B cell (primary cell): ENCODE measurements at regions not wholly inside any gene's neighbourhood (a gene's known extent, or its start where the extent isn't known, plus 50 kb on each side); places are given as distances from the start of the nearest gene placed in this dataset.

Experiments used
- EZH2 ChIP-seq: IDR thresholded peaks from 2 replicates; pipeline ENCODE4 v1.6.1; 2012; ENCODE audit warnings: borderline replicate concordance, low read depth, mild to moderate bottlenecking, moderate library complexity, low read length; ENCODE audit not compliant: insufficient read depth, poor library complexity, severe bottlenecking
- TF ChIP-seq, protein P1 (sequence below): fragments of 200-600 bp; IDR thresholded peaks from one replicate; pipeline ENCODE4 v1.8.0; 2022; ENCODE audit warnings: antibody characterized with exemption, mild to moderate bottlenecking

DNA sequence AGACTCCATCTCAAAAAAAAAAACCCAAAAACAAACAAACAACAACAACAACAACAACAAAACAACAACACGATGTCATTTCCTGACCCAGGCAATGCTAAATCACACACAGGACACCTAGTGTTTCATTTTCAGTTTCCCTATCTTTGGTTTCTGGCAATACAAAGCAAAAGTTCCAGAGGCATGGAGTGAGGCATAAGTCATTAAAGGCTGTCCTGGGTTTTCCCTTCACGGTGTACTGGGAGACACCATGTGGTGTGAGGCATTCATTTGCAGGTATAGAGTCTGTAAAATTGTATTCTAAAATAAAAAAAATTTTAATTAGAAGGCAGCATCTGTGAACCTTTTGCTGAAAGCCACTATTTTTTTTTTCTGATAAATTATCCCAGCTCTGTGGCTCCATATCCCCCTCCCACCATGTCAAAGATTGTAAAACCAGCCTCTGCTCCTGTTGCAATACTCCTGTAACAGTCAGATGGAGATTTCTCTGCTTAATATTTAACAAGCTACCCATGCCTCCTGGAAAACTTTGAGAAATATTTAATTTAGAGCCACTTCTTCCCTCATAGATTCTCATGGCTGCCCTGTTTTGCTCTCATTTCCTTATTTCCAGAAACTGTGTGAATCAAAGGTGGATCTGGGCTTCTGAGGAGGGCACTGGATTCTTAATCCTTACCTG is 324.6 kb downstream of the MCTP2 start:
- TF ChIP-seq, protein P1, sequence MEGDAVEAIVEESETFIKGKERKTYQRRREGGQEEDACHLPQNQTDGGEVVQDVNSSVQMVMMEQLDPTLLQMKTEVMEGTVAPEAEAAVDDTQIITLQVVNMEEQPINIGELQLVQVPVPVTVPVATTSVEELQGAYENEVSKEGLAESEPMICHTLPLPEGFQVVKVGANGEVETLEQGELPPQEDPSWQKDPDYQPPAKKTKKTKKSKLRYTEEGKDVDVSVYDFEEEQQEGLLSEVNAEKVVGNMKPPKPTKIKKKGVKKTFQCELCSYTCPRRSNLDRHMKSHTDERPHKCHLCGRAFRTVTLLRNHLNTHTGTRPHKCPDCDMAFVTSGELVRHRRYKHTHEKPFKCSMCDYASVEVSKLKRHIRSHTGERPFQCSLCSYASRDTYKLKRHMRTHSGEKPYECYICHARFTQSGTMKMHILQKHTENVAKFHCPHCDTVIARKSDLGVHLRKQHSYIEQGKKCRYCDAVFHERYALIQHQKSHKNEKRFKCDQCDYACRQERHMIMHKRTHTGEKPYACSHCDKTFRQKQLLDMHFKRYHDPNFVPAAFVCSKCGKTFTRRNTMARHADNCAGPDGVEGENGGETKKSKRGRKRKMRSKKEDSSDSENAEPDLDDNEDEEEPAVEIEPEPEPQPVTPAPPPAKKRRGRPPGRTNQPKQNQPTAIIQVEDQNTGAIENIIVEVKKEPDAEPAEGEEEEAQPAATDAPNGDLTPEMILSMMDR = no peak
- no peak for TF ChIP-seq EZH2
